A549 (cell line): ENCODE measurements at regions not wholly inside any gene's neighbourhood (a gene's known extent, or its start where the extent isn't known, plus 50 kb on each side); places are given as distances from the start of the nearest gene placed in this dataset.

Experiments
- ATAC-seq, 2 experiments: fragments of 200-7000 bp in 1 of 2; fragments of >200 bp in 1 of 2; cut with Nextera tagmentation in 1 of 2; cut with Tn5 transposase in 1 of 2; 3 replicates each; pipeline versions ENCODE4 v1.8.0 to v1.9.1; 2018 to 2020; ENCODE audit warnings: mild to moderate bottlenecking in 1 of 2, moderate library complexity in 1 of 2
- CTCF ChIA-PET: fragments of 300-600 bp; sonication (Branson Sonifier 250); formaldehyde crosslinking; extraction: SDS; loops from one replicate; lab custom pipeline; 2021; ENCODE audit warnings: antibody characterized with exemption, inconsistent platforms; lab: Yijun Ruan, JAX
- POLR2A ChIA-PET: fragments of 350-600 bp; formaldehyde crosslinking; extraction: SDS; loops from one replicate; lab custom pipeline; 2021; ENCODE audit warnings: antibody characterized with exemption, inconsistent platforms; lab: Yijun Ruan, JAX
- DNase-seq, 2 experiments: peaks; one replicate each; pipeline versions ENCODE4 v3.0.0 to v3.0.0-alpha.2; 2011 to 2016; ENCODE audit warnings: low read depth in 1 of 2, low spot score in 1 of 2
- FAIRE-seq: peaks from 2 replicates; lab custom pipeline; 2011; peaks lifted over from hg19 to GRCh38; lab: Jason Lieb, UNC
- H3K27ac ChIP-seq, 2 experiments: fragments of >200 bp; sonication (Bioruptor Twin); formaldehyde crosslinking; 3 replicates each; pipeline ENCODE4 v1.5.1; 2016 to 2017
- H3K4me1 ChIP-seq: fragments of >200 bp; sonication (Bioruptor Twin); formaldehyde crosslinking; 3 replicates; pipeline ENCODE4 v1.6.1; 2016
- H3K4me2 ChIP-seq: fragments of >200 bp; sonication (Bioruptor Twin); formaldehyde crosslinking; 3 replicates; pipeline ENCODE4 v1.6.1; 2016
- H3K4me3 ChIP-seq: fragments of >200 bp; sonication (Bioruptor Twin); formaldehyde crosslinking; 3 replicates; pipeline ENCODE4 v1.5.1; 2016
- H3K9me3 ChIP-seq: fragments of >200 bp; sonication (Bioruptor Twin); formaldehyde crosslinking; 3 replicates; pipeline ENCODE4 v1.6.1; 2016
- CBX2 ChIP-seq: fragments of 200-600 bp; sonication (generic); IDR thresholded peaks from 2 replicates; pipeline ENCODE4 v1.6.1; 2016; ENCODE audit warnings: low read depth, mild to moderate bottlenecking, borderline replicate concordance
- CBX8 ChIP-seq: fragments of 200-600 bp; sonication (generic); IDR thresholded peaks from 2 replicates; pipeline ENCODE4 v1.6.1; 2016
- CHD2 ChIP-seq: fragments of 150-350 bp; IDR thresholded peaks from 2 replicates; pipeline ENCODE4 v1.6.1; 2014; ENCODE audit warnings: low read length; ENCODE audit not compliant: partially characterized antibody
- EHMT2 ChIP-seq: fragments of 200-600 bp; sonication (generic); IDR thresholded peaks from 2 replicates; pipeline ENCODE4 v1.6.1; 2016; ENCODE audit warnings: antibody characterized with exemption, low read depth, mild to moderate bottlenecking, moderate library complexity
- FOSB ChIP-seq: fragments of 250-450 bp; sonication (Bioruptor Pico); IDR thresholded peaks from 2 replicates; pipeline ENCODE4 v1.5.0; 2020; ENCODE audit warnings: mild to moderate bottlenecking, moderate library complexity
- FOSL2 ChIP-seq, 2 experiments: fragments of 450-650 bp in 1 of 2; fragments of >200 bp in 1 of 2; sonication (Bioruptor Twin) in 1 of 2; formaldehyde crosslinking; IDR thresholded peaks; 2 replicates each; pipeline versions ENCODE4 v1.5.0 to v1.6.1; 2016 to 2020; ENCODE audit warnings: mild to moderate bottlenecking in 1 of 2, moderate library complexity in 1 of 2
- HDAC2 ChIP-seq: fragments of 200-600 bp; sonication (generic); IDR thresholded peaks from 2 replicates; pipeline ENCODE4 v1.6.1; 2016
- HOXB13 ChIP-seq: fragments of 250-450 bp; sonication (Bioruptor Pico); IDR thresholded peaks from 2 replicates; pipeline ENCODE4 v1.5.0; 2020; ENCODE audit warnings: low read depth, mild to moderate bottlenecking, moderate library complexity
- JUN ChIP-seq, 2 experiments: fragments of >200 bp; sonication (Bioruptor Twin); formaldehyde crosslinking; IDR thresholded peaks; 2 replicates in 1 of 2; 3 replicates in 1 of 2; pipeline ENCODE4 v1.6.1; 2016 to 2017
- KDM5A ChIP-seq: fragments of 200-600 bp; sonication (generic); IDR thresholded peaks from 2 replicates; pipeline ENCODE4 v1.6.1; 2016; ENCODE audit warnings: antibody characterized with exemption, mild to moderate bottlenecking
- MAZ ChIP-seq: fragments of 150-350 bp; IDR thresholded peaks from 2 replicates; pipeline ENCODE4 v1.6.1; 2014; ENCODE audit warnings: antibody characterized with exemption, low read depth, low read length, borderline replicate concordance
- NFE2L2 ChIP-seq: fragments of 150-350 bp; conservative IDR thresholded peaks from 2 replicates; pipeline ENCODE4 v1.6.1; 2014; ENCODE audit warnings: low read length
- NR3C1 ChIP-seq: fragments of >200 bp; sonication (Bioruptor Twin); formaldehyde crosslinking; IDR thresholded peaks from 3 replicates; pipeline ENCODE4 v1.6.1; 2017
- RCOR1 ChIP-seq: fragments of 150-350 bp; IDR thresholded peaks from 2 replicates; pipeline ENCODE4 v1.6.1; 2014; ENCODE audit warnings: antibody characterized with exemption, low read length, low read depth
- SMC3 ChIP-seq: fragments of >200 bp; sonication (Bioruptor Twin); formaldehyde crosslinking; IDR thresholded peaks from 3 replicates; pipeline ENCODE4 v1.6.1; 2018; ENCODE audit warnings: inconsistent platforms
- ZSCAN20 ChIP-seq: fragments of 250-450 bp; sonication (Bioruptor Pico); IDR thresholded peaks from 2 replicates; pipeline ENCODE4 v1.8.0; 2022; ENCODE audit warnings: mild to moderate bottlenecking, moderate library complexity
- WGBS: methylation state at CpG from one replicate; pipeline ENCODE4 v1.1.6; 2017; ENCODE audit errors: missing lambda C conversion rate; 5-methylcytosine and 5-hydroxymethylcytosine counted together
- TF ChIP-seq, protein P1 (sequence below): fragments of 200-600 bp; sonication (generic); IDR thresholded peaks from 2 replicates; pipeline ENCODE4 v1.6.1; 2016; ENCODE audit warnings: antibody characterized with exemption, mild to moderate bottlenecking, moderate library complexity
- TF ChIP-seq, protein P2 (sequence below): fragments of 250-450 bp; sonication (Bioruptor Pico); IDR thresholded peaks from 2 replicates; pipeline ENCODE4 v1.5.0; 2020; ENCODE audit warnings: low read depth, mild to moderate bottlenecking, moderate library complexity
- TF ChIP-seq, protein P3 (sequence below): fragments of 250-450 bp; sonication (Bioruptor Pico); IDR thresholded peaks from 2 replicates; pipeline ENCODE4 v1.5.0; 2021; ENCODE audit warnings: mild to moderate bottlenecking, moderate library complexity, borderline replicate concordance

DNA sequence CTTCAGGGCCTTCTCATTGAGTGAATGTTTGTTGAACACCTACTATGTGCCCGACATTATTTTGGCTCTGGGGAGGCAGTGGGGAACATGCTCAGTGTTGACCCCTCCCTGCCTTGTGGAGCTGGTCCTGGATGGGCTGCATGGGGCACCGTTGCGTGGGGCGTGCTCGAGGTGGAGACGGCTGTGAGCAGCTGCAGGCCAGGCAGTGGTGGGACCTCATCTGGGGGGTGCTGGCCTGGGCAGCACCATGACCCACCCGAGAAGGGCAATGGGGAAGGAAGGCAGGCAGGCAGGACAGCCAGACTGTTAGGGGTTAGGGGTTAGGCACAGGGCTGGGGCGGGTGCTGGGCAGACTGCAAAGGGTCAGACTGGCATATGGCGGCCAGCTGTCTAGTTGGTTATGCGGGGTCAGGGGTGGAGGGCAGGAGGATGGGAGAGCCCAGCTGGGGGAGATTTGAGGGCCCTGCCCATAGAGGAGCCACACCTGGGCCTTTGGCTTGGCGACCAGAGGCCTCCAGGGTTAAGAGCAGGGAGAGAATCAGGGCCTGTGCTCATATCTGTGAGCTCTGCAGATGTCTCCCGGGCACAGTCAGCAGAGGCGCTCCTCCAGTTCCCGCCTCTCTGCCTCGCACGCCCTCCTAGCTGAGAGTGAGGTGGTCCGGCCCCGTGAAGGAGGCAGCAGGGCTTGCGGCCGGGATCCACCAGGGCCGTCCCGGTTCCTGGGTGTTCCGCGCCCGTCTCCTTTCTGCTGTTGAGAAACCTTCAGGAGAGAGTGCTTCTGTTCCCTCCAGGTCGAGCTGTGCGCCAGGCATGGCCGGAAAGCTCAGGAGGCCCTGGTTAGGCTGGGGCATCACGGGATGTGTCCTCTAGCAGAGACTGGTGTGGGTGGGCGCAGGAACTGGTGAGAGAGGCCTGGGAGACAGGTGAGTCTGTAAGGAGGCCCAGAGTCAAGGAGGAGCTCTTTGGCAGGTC lies 73.3 kb downstream of the RGS12 start:
- no peak for DNase-seq
- 87% methylated on average over 11 of the region's 30 CpGs for WGBS
- no peak for TF ChIP-seq KDM5A
- TF ChIP-seq MAZ = no peak
- TF ChIP-seq RCOR1 = no peak
- no peak for TF ChIP-seq CBX8
- no peak for TF ChIP-seq HDAC2
- TF ChIP-seq, protein P1, sequence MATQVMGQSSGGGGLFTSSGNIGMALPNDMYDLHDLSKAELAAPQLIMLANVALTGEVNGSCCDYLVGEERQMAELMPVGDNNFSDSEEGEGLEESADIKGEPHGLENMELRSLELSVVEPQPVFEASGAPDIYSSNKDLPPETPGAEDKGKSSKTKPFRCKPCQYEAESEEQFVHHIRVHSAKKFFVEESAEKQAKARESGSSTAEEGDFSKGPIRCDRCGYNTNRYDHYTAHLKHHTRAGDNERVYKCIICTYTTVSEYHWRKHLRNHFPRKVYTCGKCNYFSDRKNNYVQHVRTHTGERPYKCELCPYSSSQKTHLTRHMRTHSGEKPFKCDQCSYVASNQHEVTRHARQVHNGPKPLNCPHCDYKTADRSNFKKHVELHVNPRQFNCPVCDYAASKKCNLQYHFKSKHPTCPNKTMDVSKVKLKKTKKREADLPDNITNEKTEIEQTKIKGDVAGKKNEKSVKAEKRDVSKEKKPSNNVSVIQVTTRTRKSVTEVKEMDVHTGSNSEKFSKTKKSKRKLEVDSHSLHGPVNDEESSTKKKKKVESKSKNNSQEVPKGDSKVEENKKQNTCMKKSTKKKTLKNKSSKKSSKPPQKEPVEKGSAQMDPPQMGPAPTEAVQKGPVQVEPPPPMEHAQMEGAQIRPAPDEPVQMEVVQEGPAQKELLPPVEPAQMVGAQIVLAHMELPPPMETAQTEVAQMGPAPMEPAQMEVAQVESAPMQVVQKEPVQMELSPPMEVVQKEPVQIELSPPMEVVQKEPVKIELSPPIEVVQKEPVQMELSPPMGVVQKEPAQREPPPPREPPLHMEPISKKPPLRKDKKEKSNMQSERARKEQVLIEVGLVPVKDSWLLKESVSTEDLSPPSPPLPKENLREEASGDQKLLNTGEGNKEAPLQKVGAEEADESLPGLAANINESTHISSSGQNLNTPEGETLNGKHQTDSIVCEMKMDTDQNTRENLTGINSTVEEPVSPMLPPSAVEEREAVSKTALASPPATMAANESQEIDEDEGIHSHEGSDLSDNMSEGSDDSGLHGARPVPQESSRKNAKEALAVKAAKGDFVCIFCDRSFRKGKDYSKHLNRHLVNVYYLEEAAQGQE = no peak
- TF ChIP-seq ZSCAN20 (CRISPR knock-in tag) = no peak
- TF ChIP-seq FOSB (CRISPR knock-in tag) = no peak
- ChIA-PET POLR2A (no interaction called here), CTCF (interaction anchor here (1.2 kb wide), 1 partner anchor 78 kb away, joined by 6 read pairs; no protein-coding TSS in a partner anchor)
- no peaks in the 10 kb centered on the region for H3K9me3 ChIP-seq
- no peak overlapping the region for H3K4me3 ChIP-seq
- ATAC-seq = no peak
- FAIRE-seq = no peak
- no peak overlapping the region for H3K4me2 ChIP-seq
- no peaks in the 10 kb centered on the region for H3K4me1 ChIP-seq
- H3K27ac ChIP-seq = no peak overlapping the region

DNA sequence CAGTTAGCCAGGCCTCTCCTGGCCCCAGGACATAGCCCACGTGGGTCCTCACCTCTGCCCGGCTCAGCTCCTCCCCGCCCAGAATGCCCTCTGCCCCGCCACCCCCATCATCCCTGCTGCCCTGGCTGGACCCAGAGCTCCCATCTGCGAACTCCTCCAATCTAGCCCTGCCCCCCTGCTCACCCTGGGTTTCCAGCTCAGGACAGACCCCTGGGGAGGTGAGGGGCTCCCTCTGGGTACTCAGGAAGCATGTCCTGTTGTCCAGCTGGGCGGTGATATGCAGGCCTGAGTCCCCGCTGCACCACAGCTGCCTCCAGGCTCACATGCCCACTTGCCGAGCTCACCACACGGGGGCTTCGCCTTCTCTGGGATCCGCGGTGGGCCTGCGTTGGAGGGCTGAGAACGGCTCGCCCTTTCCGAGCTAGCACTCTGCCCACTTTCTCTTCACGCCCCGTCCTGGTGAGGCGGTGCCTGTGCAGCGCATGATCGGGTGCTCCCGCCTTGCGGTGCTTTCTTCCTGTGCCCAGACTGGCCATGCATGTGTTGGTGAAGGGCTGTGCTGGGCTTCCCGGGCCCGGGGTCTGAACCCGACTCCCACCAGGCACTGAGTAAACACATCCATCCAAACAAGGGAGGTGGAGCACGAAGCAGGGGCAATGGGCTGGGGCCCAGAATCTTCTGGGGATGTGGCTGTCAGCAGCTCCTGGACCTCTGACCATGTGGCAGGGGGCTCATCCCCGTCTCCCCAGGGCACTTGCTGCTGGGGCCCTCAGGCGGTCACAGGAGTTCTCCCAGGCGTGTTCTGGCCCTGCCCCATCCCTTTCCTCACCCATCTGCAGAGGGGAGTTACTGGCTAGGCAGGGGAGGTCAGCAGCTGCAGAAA lies 74.3 kb downstream of the RGS12 start:
- DNase-seq (no peak), ATAC-seq (no peak), FAIRE-seq (no peak)
- WGBS = 89% methylated on average over 14 of the region's 30 CpGs
- CTCF ChIA-PET = interaction anchor here (1.2 kb wide), 1 partner anchor 77 kb away, joined by 6 read pairs; no protein-coding TSS in a partner anchor
- TF ChIP-seq ZSCAN20 (CRISPR knock-in tag) (no peak), NFE2L2 (no peak)
- POLR2A ChIA-PET = no interaction called here
- no peaks in the 10 kb centered on the region for H3K4me1 ChIP-seq
- no peak overlapping the region for H3K4me2 ChIP-seq
- H3K9me3 ChIP-seq = no peaks in the 10 kb centered on the region
- H3K4me3 ChIP-seq = no peak overlapping the region
- no peak overlapping the region for H3K27ac ChIP-seq

DNA sequence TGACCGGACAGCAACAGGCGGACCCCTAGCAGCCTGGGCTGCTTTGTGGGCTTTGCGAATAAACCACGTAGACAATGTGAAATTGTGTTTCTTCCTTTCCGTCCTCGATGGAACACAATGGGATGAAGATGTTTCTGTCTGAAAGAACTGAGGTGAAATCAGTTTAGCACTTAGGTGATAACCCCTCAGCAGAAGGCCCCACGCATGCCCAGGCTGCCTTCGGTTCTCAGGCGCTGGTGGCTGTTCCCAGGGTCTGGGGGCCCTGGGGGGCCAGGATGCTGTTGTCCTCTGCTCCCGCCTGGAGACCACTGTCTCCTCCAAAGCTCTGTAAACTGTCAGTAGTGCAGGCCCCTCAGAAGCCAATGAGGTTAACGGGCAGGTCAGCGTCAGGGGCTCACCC lies 73.9 kb upstream of the HGFAC start:
- Histone ChIP-seq H3K4me1 (no peaks in the 10 kb centered on the region), H3K27ac (no peak overlapping the region), H3K4me3 (no peak overlapping the region), H3K4me2 (no peak overlapping the region), H3K9me3 (no peaks in the 10 kb centered on the region)
- FAIRE-seq (no peak), ATAC-seq (no peak), DNase-seq (no peak)
- ChIA-PET POLR2A (no interaction called here), CTCF (no interaction called here)
- WGBS = 94% methylated on average over 9 of the region's 12 CpGs
- no peak for TF ChIP-seq EHMT2
- TF ChIP-seq, protein P2, sequence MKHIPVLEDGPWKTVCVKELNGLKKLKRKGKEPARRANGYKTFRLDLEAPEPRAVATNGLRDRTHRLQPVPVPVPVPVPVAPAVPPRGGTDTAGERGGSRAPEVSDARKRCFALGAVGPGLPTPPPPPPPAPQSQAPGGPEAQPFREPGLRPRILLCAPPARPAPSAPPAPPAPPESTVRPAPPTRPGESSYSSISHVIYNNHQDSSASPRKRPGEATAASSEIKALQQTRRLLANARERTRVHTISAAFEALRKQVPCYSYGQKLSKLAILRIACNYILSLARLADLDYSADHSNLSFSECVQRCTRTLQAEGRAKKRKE (CRISPR knock-in tag) = no peak
- no peak for TF ChIP-seq NR3C1
- TF ChIP-seq, protein P3, sequence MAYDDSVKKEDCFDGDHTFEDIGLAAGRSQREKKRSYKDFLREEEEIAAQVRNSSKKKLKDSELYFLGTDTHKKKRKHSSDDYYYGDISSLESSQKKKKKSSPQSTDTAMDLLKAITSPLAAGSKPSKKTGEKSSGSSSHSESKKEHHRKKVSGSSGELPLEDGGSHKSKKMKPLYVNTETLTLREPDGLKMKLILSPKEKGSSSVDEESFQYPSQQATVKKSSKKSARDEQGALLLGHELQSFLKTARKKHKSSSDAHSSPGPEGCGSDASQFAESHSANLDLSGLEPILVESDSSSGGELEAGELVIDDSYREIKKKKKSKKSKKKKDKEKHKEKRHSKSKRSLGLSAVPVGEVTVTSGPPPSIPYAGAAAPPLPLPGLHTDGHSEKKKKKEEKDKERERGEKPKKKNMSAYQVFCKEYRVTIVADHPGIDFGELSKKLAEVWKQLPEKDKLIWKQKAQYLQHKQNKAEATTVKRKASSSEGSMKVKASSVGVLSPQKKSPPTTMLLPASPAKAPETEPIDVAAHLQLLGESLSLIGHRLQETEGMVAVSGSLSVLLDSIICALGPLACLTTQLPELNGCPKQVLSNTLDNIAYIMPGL = no peak
- no peak for TF ChIP-seq ZSCAN20 (CRISPR knock-in tag)
- TF ChIP-seq HOXB13 = no peak
- TF ChIP-seq, protein P1 = no peak
- TF ChIP-seq SMC3 = no peak
- TF ChIP-seq RCOR1 = no peak
- TF ChIP-seq CBX2 = no peak
- no peak for TF ChIP-seq FOSL2 (IDR thresholded peaks at IDR 0.05)
- TF ChIP-seq FOSL2 (CRISPR knock-in tag; IDR thresholded peaks at IDR 0.05) = no peak
- TF ChIP-seq KDM5A = no peak
- TF ChIP-seq JUN (IDR thresholded peaks at IDR 0.05) = no peak
- TF ChIP-seq CHD2 = no peak
